ENCODE measurements at regions not wholly inside any gene's neighbourhood (a gene's known extent, or its start where the extent isn't known, plus 50 kb on each side); places are given as distances from the start of the nearest gene placed in this dataset.

- no peak for TF ChIP-seq CTCF (IDR thresholded peaks at IDR 0.05)
- no peak for TF ChIP-seq POLR2A (IDR thresholded peaks at IDR 0.05)
Observed at GRCh38 chr9:106305428-106306133, 557.4 kb upstream of the ZNF462 start.
